NCI-H748 (cell line): ENCODE measurements at regions not wholly inside any gene's neighbourhood (a gene's known extent, or its start where the extent isn't known, plus 50 kb on each side); places are given as distances from the start of the nearest gene placed in this dataset.

Source experiments
- DNase-seq: peaks from one replicate; lab custom pipeline; 2025; ENCODE audit not compliant: unreplicated experiment; lab: John Stamatoyannopoulos, UW

DNA sequence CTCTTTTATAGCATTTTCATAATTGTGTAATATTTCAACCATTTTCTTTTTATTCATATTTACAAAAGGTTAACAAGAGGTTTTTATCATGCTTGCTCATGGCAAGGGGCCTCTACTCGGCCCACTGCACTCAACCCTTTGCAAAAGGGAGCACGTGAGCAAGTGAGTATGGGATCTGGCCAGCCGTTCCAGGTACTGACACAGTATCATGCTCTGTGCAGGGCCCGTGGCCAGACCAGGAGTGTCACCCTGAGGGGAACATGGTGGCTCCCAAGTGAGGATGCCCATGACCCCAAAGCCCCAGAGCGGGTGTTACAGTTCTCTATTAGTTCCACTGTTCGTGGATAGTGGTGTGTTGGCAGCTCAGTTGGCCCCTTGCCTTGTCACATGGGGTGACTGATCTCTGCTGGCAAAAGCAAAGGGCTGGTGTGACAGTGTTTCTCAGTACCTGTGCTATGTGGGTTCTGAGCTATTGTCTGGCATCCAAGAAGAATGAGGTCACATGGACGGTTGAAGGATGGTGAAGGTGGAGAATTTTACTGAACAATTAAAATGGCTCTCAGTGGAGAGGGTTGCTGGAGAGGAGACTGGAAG is 777.2 kb upstream of the ADAMTS5 start:
- DNase-seq: no peak

GRCh38 chr21:27741736-27742135 is 774.8 kb upstream of the ADAMTS5 start:
- DNase-seq: no peak

DNA sequence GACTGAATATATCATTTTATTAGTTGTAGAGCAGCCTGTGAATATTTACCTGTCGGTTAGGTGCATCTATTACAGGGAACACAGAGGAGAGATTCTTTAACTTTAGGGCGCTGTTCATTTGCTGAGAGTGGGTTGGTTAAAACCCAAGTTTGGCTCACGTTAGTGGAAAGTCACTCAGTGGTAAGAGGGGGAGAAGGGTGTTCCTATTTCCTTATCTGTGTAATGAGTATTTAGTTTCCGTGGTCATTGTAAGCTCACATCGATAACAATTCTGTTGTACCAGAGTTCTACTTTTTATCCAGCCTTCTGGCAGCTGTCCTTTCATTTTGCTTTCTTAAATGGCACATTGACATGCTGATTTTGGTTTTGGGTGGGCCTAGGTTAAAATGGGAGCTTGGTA is 773.2 kb upstream of the ADAMTS5 start:
- no peak for DNase-seq

DNA sequence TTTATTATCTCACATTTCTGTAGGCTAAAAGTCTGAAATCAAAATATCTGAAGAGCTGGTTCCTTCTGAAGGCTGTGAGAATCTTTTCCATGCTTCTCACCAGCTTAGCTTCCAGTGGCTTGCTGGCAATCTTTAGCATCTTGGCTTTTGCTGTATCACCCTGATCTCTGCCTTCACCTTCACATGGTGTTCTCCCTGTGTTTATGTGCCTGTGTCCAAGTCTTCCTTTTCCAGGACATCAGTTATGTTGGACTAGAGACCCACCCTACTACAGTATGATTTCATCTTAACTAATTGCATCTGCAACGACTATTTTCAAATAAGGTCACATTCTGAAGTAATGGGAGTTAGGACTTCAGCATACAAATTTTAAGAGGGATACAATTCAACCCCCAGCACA is 772.3 kb upstream of the ADAMTS5 start:
- no peak for DNase-seq

GRCh38 chr21:27735699-27736098 is 768.8 kb upstream of the ADAMTS5 start:
- DNase-seq: no peak

DNA sequence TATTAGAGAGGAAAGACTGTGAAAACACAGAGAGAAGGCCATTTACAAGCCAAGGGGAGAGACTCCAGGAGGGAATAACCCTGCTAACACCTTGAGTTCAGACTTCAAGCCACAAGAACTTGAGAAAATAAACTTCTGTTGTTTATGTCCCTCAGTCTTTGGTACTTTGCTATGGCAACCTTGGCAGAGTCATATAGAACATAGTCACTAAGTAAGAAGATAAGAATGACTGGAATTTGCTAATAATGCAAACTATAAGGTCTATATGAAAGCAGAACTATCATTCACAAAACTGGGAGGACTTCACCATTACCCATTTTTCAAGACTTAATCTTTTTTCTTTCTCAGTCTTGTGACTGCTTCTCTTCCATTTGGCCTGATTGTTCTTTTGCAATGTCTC is 767.3 kb upstream of the ADAMTS5 start:
- DNase-seq: no peak

- no peak for DNase-seq
Measured at GRCh38 chr21:27725916-27726315, 759.0 kb upstream of the ADAMTS5 start.

GRCh38 chr21:27722095-27722494 is 755.2 kb upstream of the ADAMTS5 start:
- no peak for DNase-seq

DNA sequence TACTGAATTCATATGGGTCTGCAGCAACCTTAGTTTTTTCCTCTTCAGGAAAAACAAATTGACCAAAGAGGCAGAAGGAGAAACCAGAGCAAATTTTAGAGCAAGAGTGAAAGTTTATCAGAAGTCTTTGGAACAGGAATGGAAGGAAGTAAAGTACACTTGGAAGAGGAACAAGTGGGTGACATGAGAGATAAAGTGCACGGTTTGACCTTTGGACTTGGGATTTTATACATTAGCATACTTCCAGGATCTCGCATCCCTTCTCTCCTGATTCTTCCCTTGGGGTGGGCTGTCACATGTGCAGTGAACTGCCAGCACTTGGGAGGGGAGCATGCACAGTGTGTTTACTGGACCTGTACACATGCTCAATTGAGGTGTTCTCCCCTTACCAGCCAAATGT is 754.8 kb upstream of the ADAMTS5 start:
- no peak for DNase-seq

GRCh38 chr21:27719226-27719625 is 752.3 kb upstream of the ADAMTS5 start:
- DNase-seq: no peak

- no peak for DNase-seq
Measured at GRCh38 chr21:27715131-27715530, 748.2 kb upstream of the ADAMTS5 start.

GRCh38 chr21:27713154-27714109 is 746.5 kb upstream of the ADAMTS5 start:
- DNase-seq: no peak

- DNase-seq: no peak
Measured at GRCh38 chr21:27704567-27705166, 737.8 kb upstream of the ADAMTS5 start.

- no peak for DNase-seq
Measured at GRCh38 chr21:27703791-27704190, 736.9 kb upstream of the ADAMTS5 start.

- peak; percentile 55 for DNase-seq
Measured at GRCh38 chr21:27700974-27701614, 734.2 kb upstream of the ADAMTS5 start.

DNA sequence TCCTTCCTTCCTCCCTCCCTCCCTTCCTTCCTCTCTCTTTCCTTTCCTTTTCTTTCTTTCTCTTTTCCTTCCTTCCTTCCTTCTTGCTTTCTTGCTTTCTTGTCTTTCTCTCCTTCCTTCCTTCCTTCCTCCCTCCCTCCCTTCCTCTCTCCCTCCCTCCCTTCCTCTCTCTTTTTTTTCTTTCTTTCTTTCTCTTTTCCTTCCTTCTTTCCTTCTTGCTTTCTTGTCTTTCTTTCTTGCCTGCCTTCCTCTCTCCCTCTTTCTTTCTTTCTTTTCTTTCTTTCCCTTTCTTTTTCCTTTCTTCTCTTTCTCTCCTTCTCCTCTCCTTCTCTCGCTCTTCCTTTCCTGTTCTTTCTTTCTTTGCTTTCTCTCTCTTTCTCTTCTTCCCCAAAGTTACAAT is 728.4 kb upstream of the ADAMTS5 start:
- no peak for DNase-seq

DNA sequence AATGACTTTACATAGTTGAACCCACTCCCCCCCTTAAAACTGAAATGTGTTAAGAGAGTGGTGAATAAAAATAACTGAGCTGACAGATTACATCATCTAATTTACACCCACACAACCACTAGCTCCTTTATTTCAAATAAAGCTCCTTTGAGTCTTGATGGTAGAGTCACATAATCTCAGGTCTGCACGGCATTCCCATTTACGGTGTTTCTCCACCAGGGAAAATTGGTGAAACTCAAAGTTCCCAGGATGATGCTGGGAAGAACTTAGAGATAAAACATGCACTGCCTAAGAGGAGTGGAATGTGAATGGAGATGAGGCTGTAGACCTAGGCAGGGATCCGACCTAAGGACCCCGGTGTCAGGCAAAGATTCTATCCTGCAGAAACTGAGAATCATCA is 727.8 kb upstream of the ADAMTS5 start:
- no peak for DNase-seq

GRCh38 chr21:27693376-27693775 is 726.5 kb upstream of the ADAMTS5 start:
- no peak for DNase-seq

DNA sequence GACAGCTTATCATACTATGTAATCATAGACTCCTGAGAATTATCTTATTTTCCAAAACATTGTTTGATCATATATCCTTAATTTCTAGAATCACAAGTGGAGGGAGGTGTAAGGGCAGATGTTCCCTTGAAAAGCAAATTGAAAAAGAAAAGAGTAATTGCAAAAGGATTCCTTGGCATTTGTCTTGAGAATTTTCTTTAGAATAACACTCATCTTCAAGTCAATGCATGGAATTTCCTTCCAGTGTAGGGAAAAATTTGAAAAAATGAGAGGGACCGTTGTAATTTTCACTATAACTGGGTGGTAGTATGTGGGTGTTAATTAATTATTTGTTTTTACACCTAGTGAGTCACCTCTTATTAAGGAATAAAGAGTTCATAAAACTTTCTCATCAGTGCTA is 724.6 kb upstream of the ADAMTS5 start:
- no peak for DNase-seq

DNA sequence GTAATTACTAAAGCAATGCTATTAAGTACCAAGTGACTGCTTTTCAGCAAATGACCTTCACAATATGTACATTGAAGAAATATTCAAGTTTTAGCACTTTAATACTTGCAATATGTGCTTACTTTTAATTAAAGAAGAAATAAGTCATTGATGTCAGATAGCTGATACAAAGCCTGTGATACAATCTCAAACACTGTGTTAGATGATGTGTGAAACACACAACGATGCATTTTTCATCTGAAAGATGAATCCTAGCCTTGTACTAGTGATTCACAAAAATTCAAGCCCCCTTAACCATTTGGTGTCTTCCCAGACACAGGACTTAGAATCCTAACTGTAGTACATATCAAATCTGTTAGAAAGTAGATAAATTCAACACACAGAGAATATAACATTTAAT is 724.1 kb upstream of the ADAMTS5 start:
- no peak for DNase-seq

DNA sequence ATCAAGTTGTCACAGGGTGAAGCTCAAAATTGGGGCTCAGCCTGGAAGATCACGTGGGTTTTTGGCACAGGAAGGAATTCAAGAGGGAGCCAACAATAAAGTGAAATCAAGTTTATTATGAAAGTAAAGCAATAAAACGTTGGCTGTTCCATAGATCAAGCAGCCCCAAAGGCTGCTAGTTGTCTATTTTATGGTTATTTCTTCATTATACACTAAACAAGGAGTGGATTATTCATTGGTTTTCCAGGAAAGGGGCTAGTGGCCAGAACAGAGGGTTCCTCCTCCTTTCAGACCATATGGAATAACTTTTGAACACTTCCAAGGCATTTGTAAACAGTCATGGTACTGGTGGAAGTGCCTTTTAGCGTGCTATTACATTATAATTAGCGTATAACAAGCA is 723.5 kb upstream of the ADAMTS5 start:
- DNase-seq: no peak

DNA sequence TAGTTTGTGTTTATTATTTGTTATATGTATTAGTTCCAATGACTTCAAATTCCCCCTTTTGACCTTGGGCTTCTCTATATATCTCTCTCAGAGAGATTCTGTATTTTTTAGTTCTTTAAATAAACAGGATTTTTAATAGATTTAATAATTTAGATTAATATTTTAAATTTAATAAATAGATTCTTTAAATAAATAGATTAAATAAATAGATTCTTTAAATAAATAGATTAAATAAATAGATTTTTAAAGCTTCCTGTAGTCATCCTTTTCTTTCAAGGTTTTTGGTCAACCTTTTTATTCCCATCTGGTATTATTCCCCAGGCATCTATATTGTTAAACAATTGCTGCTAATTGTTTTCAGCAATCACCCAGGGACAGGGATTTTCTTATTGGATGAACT is 721.9 kb upstream of the ADAMTS5 start:
- DNase-seq: no peak
